ENCODE measurements at regions not wholly inside any gene's neighbourhood (a gene's known extent, or its start where the extent isn't known, plus 50 kb on each side); places are given as distances from the start of the nearest gene placed in this dataset.

GRCh38 chr4:146087856-146088255 lies 87.7 kb upstream of the LSM6 start:
- TF ChIP-seq EP300 (conservative IDR thresholded peaks at IDR 0.05; ENCODE audit: poor library complexity, severe bottlenecking): no peak
- no peak for TF ChIP-seq MXI1 (conservative IDR thresholded peaks at IDR 0.05; ENCODE audit: poor library complexity, severe bottlenecking)
- TF ChIP-seq REST (IDR thresholded peaks at IDR 0.05; ENCODE audit: borderline replicate concordance): no peak
- no peak for TF ChIP-seq EZH2 (IDR thresholded peaks at IDR 0.05; ENCODE audit: borderline replicate concordance, insufficient read depth, low read length, poor library complexity, severe bottlenecking)
- no peak for TF ChIP-seq SMC3 (conservative IDR thresholded peaks at IDR 0.05; ENCODE audit: poor library complexity)
- TF ChIP-seq, protein P1, sequence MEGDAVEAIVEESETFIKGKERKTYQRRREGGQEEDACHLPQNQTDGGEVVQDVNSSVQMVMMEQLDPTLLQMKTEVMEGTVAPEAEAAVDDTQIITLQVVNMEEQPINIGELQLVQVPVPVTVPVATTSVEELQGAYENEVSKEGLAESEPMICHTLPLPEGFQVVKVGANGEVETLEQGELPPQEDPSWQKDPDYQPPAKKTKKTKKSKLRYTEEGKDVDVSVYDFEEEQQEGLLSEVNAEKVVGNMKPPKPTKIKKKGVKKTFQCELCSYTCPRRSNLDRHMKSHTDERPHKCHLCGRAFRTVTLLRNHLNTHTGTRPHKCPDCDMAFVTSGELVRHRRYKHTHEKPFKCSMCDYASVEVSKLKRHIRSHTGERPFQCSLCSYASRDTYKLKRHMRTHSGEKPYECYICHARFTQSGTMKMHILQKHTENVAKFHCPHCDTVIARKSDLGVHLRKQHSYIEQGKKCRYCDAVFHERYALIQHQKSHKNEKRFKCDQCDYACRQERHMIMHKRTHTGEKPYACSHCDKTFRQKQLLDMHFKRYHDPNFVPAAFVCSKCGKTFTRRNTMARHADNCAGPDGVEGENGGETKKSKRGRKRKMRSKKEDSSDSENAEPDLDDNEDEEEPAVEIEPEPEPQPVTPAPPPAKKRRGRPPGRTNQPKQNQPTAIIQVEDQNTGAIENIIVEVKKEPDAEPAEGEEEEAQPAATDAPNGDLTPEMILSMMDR (IDR thresholded peaks at IDR 0.05; ENCODE audit: poor library complexity, severe bottlenecking): no peak
- no peak for TF ChIP-seq TAF1 (IDR thresholded peaks at IDR 0.05; ENCODE audit: low read depth)
- TF ChIP-seq RAD21 (conservative IDR thresholded peaks at IDR 0.05): no peak
- TF ChIP-seq POLR2AphosphoS5 (IDR thresholded peaks at IDR 0.05): no peak
- Histone ChIP-seq H3K9me2 (ENCODE audit: insufficient read depth, low read length) (no peaks in the 10 kb centered on the region), H3K79me2 (replicated peaks; ENCODE audit: insufficient read depth, low read length) (no peaks in the 10 kb centered on the region), H2AFZ (ENCODE audit: low read depth, low read length) (no peak overlapping the region), H4K20me1 (ENCODE audit: insufficient read depth) (no peaks in the 10 kb centered on the region), H3K27ac (ENCODE audit: low read length) (no peak overlapping the region), H3K4me3 (ENCODE audit: low read length) (no peak overlapping the region), H3K36me3 (ENCODE audit: insufficient read depth, low read length) (no peaks in the 10 kb centered on the region), H3K9me3 (ENCODE audit: low read length) (no peaks in the 10 kb centered on the region), H3K4me2 (ENCODE audit: low read length) (no peak overlapping the region), H3F3A (ENCODE audit: insufficient read depth, low read length, poor library complexity, severe bottlenecking) (no peaks in the 10 kb centered on the region), H3K27me3 (ENCODE audit: insufficient read depth, low read depth, low read length) (no peaks in the 10 kb centered on the region), H3K9ac (ENCODE audit: low read length) (no peak overlapping the region)

DNA sequence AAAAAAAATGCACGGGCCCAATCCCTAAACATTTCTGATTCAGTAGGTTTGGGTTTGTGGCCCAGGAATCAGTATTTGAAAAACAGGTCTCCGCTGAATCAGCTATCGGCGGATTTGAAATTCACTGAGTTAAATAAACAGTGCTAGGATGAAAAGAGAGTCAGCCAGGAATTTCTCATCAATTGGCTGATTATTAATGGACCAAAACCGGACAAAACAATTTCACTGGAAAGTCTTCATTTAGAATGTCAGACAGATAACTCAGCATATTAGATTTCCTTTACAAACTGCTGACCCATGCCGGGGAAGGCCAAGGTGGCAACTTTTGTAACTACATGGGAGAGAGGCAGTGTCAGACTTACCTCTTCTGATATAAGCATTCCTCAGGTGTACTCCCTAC lies 99.4 kb upstream of the LSM6 start:
- Histone ChIP-seq H3K9me2 (ENCODE audit: insufficient read depth, low read length) (no peaks in the 10 kb centered on the region), H3F3A (ENCODE audit: insufficient read depth, low read length, poor library complexity, severe bottlenecking) (no peaks in the 10 kb centered on the region), H3K4me3 (ENCODE audit: low read length) (no peak overlapping the region), H3K27me3 (ENCODE audit: insufficient read depth, low read depth, low read length) (no peaks in the 10 kb centered on the region), H3K9ac (ENCODE audit: low read length) (no peak overlapping the region), H3K9me3 (ENCODE audit: low read length) (no peaks in the 10 kb centered on the region), H3K27ac (ENCODE audit: low read length) (no peak overlapping the region), H4K20me1 (ENCODE audit: insufficient read depth) (no peaks in the 10 kb centered on the region), H3K36me3 (ENCODE audit: insufficient read depth, low read length) (no peaks in the 10 kb centered on the region), H2AFZ (ENCODE audit: low read depth, low read length) (no peak overlapping the region), H3K79me2 (replicated peaks; ENCODE audit: insufficient read depth, low read length) (no peaks in the 10 kb centered on the region), H3K4me2 (ENCODE audit: low read length) (no peak overlapping the region)
- no peak for TF ChIP-seq EP300 (conservative IDR thresholded peaks at IDR 0.05; ENCODE audit: poor library complexity, severe bottlenecking)
- TF ChIP-seq POLR2AphosphoS5 (IDR thresholded peaks at IDR 0.05): no peak
- TF ChIP-seq SMC3 (conservative IDR thresholded peaks at IDR 0.05; ENCODE audit: poor library complexity): no peak
- TF ChIP-seq EZH2 (IDR thresholded peaks at IDR 0.05; ENCODE audit: borderline replicate concordance, insufficient read depth, low read length, poor library complexity, severe bottlenecking): no peak
- no peak for TF ChIP-seq MXI1 (conservative IDR thresholded peaks at IDR 0.05; ENCODE audit: poor library complexity, severe bottlenecking)
- no peak for TF ChIP-seq TAF1 (IDR thresholded peaks at IDR 0.05; ENCODE audit: low read depth)
- TF ChIP-seq REST (IDR thresholded peaks at IDR 0.05; ENCODE audit: borderline replicate concordance): no peak
- TF ChIP-seq, protein P1 (IDR thresholded peaks at IDR 0.05; ENCODE audit: poor library complexity, severe bottlenecking): no peak
- no peak for TF ChIP-seq RAD21 (conservative IDR thresholded peaks at IDR 0.05)
